NT2/D1 (cell line): ENCODE measurements at regions not wholly inside any gene's neighbourhood (a gene's known extent, or its start where the extent isn't known, plus 50 kb on each side); places are given as distances from the start of the nearest gene placed in this dataset.

ENCODE experiments used
- DNase-seq: peaks from one replicate; pipeline ENCODE4 v3.0.0-alpha.2; 2011; ENCODE audit warnings: low read depth, low spot score
- H3K27me3 ChIP-seq: 2 replicates; pipeline ENCODE4 v1.6.0; 2011; ENCODE audit warnings: mild to moderate bottlenecking; ENCODE audit not compliant: insufficient read length, insufficient read depth
- H3K36me3 ChIP-seq: 2 replicates; pipeline ENCODE4 v1.6.1; 2011; ENCODE audit warnings: mild to moderate bottlenecking, low read length, mixed read lengths; ENCODE audit not compliant: insufficient read depth, insufficient read length
- H3K4me1 ChIP-seq: 2 replicates; pipeline ENCODE4 v1.5.1; 2011; ENCODE audit not compliant: insufficient read depth, insufficient read length
- H3K4me3 ChIP-seq: 2 replicates; pipeline ENCODE4 v1.5.1; 2011; ENCODE audit warnings: low read depth; ENCODE audit not compliant: insufficient read length
- H3K9ac ChIP-seq: 2 replicates; pipeline ENCODE4 v1.6.0; 2011; ENCODE audit warnings: low read depth; ENCODE audit not compliant: insufficient read length
- H3K9me3 ChIP-seq: 2 replicates; pipeline ENCODE4 v1.5.1; 2011; ENCODE audit warnings: mild to moderate bottlenecking, low read length; ENCODE audit not compliant: insufficient read depth
- SUZ12 ChIP-seq: IDR thresholded peaks from 2 replicates; pipeline ENCODE4 v1.6.1; 2011; ENCODE audit not compliant: insufficient read length, insufficient read depth; ENCODE audit errors: extremely low read depth
- YY1 ChIP-seq: IDR thresholded peaks from 2 replicates; pipeline ENCODE4 v1.6.1; 2011; ENCODE audit not compliant: insufficient read length, insufficient read depth
- ZNF274 ChIP-seq: IDR thresholded peaks from 2 replicates; pipeline ENCODE4 v1.6.1; 2011; ENCODE audit warnings: mild to moderate bottlenecking, low read depth, low read length

- Histone ChIP-seq H3K9me3 (no peaks in the 10 kb centered on the region; the same call in 1 of the 2 replicates), H3K4me1 (no peaks in the 10 kb centered on the region), H3K27me3 (no peaks in the 10 kb centered on the region), H3K36me3 (no peaks in the 10 kb centered on the region), H3K9ac (no peak overlapping the region), H3K4me3 (no peak overlapping the region)
- no peak for DNase-seq
- TF ChIP-seq SUZ12 (no peak), YY1 (no peak), ZNF274 (no peak)
These were observed 380.4 kb downstream of the GPM6A start for GRCh38 chr4:175431694-175432093.

DNA sequence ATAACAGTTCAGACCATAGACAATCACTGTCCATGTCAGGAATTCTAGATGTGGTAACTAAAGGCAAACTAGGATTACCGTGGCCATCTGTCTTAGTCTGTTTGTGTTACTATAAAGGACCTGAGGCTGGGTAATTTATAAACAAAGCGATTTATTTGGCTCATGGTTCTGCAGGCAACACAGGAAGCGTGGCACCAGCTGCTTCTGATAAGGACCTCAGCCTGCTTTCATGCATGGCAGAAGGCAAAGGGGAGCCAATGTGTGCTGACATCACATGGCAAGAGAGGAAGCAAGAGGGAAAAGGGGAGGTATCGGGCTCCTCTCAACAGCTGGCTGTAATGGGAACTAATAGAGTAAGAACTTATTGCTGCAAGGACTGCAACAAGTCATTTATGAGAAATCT lies 376.7 kb downstream of the GPM6A start:
- Histone ChIP-seq H3K4me1 (no peaks in the 10 kb centered on the region), H3K9me3 (no peaks in the 10 kb centered on the region), H3K9ac (no peak overlapping the region), H3K4me3 (no peak overlapping the region), H3K27me3 (no peaks in the 10 kb centered on the region), H3K36me3 (no peaks in the 10 kb centered on the region)
- no peak for DNase-seq
- TF ChIP-seq ZNF274 (no peak), YY1 (no peak), SUZ12 (no peak)

DNA sequence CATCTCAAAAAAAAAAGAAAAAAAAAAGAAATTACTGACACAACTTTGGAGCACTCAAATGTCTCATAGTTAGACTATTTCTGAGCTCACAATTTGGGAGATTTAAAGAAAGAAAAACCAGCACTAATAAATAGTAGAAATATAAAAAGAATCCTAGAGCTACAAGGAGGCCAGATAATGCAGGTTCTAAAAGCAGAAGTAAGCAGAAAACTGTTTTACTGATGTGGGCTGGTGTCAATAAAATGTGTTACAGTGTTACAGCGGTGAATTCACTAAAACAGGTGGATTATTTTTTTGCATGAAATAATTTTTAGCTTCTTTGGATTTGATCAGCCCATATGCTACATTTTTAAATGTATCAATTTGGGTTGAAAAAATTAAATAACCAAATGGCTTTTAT lies 375.9 kb downstream of the GPM6A start:
- no peak overlapping the region for H3K4me3 ChIP-seq
- no peaks in the 10 kb centered on the region for H3K9me3 ChIP-seq
- no peaks in the 10 kb centered on the region for H3K36me3 ChIP-seq
- no peaks in the 10 kb centered on the region for H3K27me3 ChIP-seq
- H3K9ac ChIP-seq = no peak overlapping the region
- no peaks in the 10 kb centered on the region for H3K4me1 ChIP-seq
- TF ChIP-seq ZNF274 (no peak), SUZ12 (no peak), YY1 (no peak)
- DNase-seq = no peak

GRCh38 chr4:175440786-175441185 lies 371.3 kb downstream of the GPM6A start:
- no peak for TF ChIP-seq ZNF274
- no peak for DNase-seq
- no peaks in the 10 kb centered on the region for H3K36me3 ChIP-seq
- no peaks in the 10 kb centered on the region for H3K27me3 ChIP-seq
- no peaks in the 10 kb centered on the region for H3K4me1 ChIP-seq
- H3K4me3 ChIP-seq = no peak overlapping the region
- no peaks in the 10 kb centered on the region for H3K9me3 ChIP-seq
- no peak overlapping the region for H3K9ac ChIP-seq

DNA sequence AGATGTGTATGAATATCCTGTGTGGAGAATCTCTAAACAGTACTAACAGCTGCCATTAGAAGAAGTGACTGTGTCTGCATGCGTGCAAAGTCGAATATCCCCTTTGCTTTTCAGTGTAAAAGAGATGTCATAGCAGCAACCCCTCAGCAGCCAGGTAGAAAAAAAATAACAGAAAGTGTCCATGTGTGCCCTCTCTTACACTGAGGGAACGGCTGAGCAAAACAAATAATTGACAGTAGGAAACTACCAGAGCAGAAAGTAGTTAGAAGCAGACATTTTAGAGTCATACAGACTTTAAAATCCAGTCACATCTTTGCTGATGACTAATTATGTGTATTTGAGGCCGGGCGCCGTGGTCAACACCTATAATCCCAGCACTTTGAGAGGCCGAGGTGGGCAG lies 370.8 kb downstream of the GPM6A start:
- DNase-seq = no peak
- Histone ChIP-seq H3K27me3 (no peaks in the 10 kb centered on the region), H3K36me3 (no peaks in the 10 kb centered on the region), H3K4me1 (no peaks in the 10 kb centered on the region), H3K9ac (no peak overlapping the region), H3K4me3 (no peak overlapping the region), H3K9me3 (no peaks in the 10 kb centered on the region)
- TF ChIP-seq YY1 = no peak
- TF ChIP-seq ZNF274 = no peak
- no peak for TF ChIP-seq SUZ12

DNA sequence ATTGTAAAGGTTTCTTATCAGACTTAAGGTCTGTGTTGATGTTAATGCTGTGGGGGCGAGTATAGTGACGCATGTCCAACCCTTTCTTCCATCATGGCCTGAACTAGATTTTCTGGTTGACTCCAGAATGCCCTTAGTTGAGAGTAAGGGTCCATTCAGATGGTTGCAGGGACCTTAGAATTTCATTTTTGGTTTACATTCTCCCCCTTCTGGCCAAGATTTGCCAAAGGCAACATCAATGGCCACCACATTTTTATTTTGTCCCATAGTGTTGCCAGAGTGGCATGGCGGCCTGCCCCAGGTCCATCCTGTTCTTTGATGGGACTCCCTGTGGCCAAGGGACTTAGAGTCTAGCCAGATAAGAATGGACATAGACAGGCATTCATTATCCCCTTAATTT lies 368.5 kb downstream of the GPM6A start:
- Histone ChIP-seq H3K27me3 (no peaks in the 10 kb centered on the region), H3K9ac (no peak overlapping the region), H3K36me3 (no peaks in the 10 kb centered on the region), H3K9me3 (no peaks in the 10 kb centered on the region), H3K4me1 (no peaks in the 10 kb centered on the region), H3K4me3 (no peak overlapping the region)
- TF ChIP-seq SUZ12 (no peak), ZNF274 (no peak), YY1 (no peak)
- DNase-seq = no peak

DNA sequence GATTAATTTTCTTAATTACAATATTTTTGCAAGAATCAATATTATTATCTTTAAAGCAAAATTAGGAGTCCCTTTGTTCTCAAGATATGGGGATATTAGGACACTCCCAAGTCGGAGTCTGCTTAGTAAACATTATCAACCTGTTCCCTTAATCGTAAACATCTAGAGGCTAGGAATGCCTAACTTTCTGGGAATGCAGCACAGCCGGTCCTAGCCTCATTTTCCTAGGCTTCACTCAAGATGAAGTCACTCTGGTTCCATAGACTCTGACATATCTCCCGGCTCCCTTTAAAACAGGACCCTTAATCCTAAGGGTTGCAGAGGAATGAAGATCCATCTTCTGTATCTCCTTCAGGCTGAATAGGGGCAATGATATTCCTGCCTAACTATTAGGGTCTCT lies 367.6 kb downstream of the GPM6A start:
- Histone ChIP-seq H3K9me3 (no peaks in the 10 kb centered on the region), H3K4me3 (no peak overlapping the region), H3K9ac (no peak overlapping the region), H3K36me3 (no peaks in the 10 kb centered on the region), H3K27me3 (no peaks in the 10 kb centered on the region), H3K4me1 (no peaks in the 10 kb centered on the region)
- no peak for DNase-seq
- TF ChIP-seq YY1 = no peak
- no peak for TF ChIP-seq SUZ12
- no peak for TF ChIP-seq ZNF274

- TF ChIP-seq YY1 = no peak
- no peak for TF ChIP-seq ZNF274
- no peak for TF ChIP-seq SUZ12
- no peak for DNase-seq
- H3K4me3 ChIP-seq = no peak overlapping the region
- no peak overlapping the region for H3K9ac ChIP-seq
- no peaks in the 10 kb centered on the region for H3K4me1 ChIP-seq
- H3K9me3 ChIP-seq = no peaks in the 10 kb centered on the region; the same call in 1 of the 2 replicates
- H3K27me3 ChIP-seq = no peaks in the 10 kb centered on the region
- H3K36me3 ChIP-seq = no peaks in the 10 kb centered on the region
These were observed 365.0 kb downstream of the GPM6A start for GRCh38 chr4:175447016-175447415.
